ENCODE measurements at regions not wholly inside any gene's neighbourhood (a gene's known extent, or its start where the extent isn't known, plus 50 kb on each side); places are given as distances from the start of the nearest gene placed in this dataset.

GRCh38 chr1:90537606-90538362, 179.3 kb downstream of the BARHL2 start:
- Histone ChIP-seq H3K36me3 (replicated peaks) (no peaks in the 10 kb centered on the region), H3K4me3 (ENCODE audit: low read depth, low read length) (no peak overlapping the region), H3K27ac (no peak overlapping the region), H3K27me3 (replicated peaks) (no peaks in the 10 kb centered on the region)
- in situ Hi-C loops (cut with HindIII; ENCODE audit: low pct_ligation_motif_present, low sequenced_read_pairs) = no loop called here
- TF ChIP-seq CTCF (IDR thresholded peaks at IDR 0.05; ENCODE audit: low read depth, low read length, missing control alignments) = no peak
- no peak for DNase-seq

- Histone ChIP-seq H3K27ac (no peak overlapping the region), H3K4me3 (ENCODE audit: low read depth, low read length) (no peak overlapping the region), H3K36me3 (replicated peaks) (no peaks in the 10 kb centered on the region), H3K27me3 (replicated peaks) (no peaks in the 10 kb centered on the region)
- in situ Hi-C loops (cut with HindIII; ENCODE audit: low pct_ligation_motif_present, low sequenced_read_pairs) = no loop called here
- TF ChIP-seq CTCF (IDR thresholded peaks at IDR 0.05; ENCODE audit: low read depth, low read length, missing control alignments) = no peak
- no peak for DNase-seq
Observed at GRCh38 chr1:90534663-90535295, 182.3 kb downstream of the BARHL2 start.

DNA sequence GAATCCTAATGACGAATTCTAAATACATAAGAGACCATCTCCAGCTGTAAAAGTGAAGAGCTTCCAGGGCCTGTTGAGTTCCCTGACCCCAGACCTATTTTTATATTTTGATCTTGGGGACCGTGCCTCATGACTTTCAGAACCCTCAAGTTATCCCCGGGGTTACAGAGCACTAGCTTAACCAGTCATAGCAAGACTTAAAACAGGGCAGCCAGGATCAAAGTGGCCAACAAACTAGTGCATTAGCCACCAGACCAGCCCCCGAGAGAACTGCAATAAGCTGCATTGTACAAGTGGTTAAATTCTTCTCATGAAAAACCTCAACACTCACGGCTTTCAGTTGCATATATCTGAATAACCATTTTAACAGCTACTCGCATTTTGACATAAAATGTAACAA, 183.0 kb downstream of the BARHL2 start:
- Histone ChIP-seq H3K36me3 (replicated peaks) (no peaks in the 10 kb centered on the region), H3K27me3 (replicated peaks) (no peaks in the 10 kb centered on the region), H3K27ac (no peak overlapping the region), H3K4me3 (ENCODE audit: low read depth, low read length) (no peak overlapping the region)
- no peak for TF ChIP-seq CTCF (IDR thresholded peaks at IDR 0.05; ENCODE audit: low read depth, low read length, missing control alignments)
- DNase-seq = no peak
- in situ Hi-C loops (cut with HindIII; ENCODE audit: low pct_ligation_motif_present, low sequenced_read_pairs) = no loop called here

DNA sequence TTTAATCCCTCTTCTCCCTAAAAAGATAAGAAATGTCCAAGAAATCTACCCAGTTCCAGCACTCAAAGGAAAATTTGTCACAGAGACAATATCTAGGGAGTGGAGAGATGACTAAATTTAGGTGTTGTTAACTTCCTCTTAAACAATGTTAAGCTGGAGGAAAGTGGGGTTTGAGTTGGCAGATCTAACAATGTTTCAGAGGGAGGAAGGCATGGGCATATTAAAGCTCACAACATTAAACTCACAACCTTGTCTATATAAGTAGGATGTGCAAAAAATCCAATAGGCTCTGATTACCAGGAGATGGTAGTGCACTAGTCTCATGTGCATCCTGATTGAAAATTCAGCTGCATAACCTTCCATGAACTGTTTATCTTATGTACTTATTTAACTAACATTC, 190.1 kb downstream of the BARHL2 start:
- in situ Hi-C loops (cut with HindIII; ENCODE audit: low pct_ligation_motif_present, low sequenced_read_pairs) = no loop called here
- Histone ChIP-seq H3K27me3 (replicated peaks) (no peaks in the 10 kb centered on the region), H3K27ac (no peak overlapping the region), H3K4me3 (ENCODE audit: low read depth, low read length) (no peak overlapping the region), H3K36me3 (replicated peaks) (no peaks in the 10 kb centered on the region)
- no peak for TF ChIP-seq CTCF (IDR thresholded peaks at IDR 0.05; ENCODE audit: low read depth, low read length, missing control alignments)
- DNase-seq = no peak

DNA sequence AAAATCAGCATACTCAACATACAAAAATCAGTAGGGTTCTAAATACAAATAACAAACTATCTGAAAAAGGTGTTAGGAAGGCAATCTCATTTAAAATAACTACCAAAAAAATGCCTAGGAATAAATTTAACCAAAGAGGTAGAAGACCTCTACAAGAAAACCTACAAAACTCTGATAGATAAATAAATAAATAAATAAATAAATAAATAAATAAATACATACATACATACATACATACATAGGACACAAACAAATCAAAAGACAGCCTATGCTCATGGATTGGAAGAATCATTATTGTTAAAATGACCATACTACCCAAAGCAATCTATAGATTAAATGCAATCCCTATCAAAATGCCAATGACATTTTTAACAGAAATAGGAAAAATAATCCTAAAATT, 194.7 kb downstream of the BARHL2 start:
- Histone ChIP-seq H3K27ac (no peak overlapping the region), H3K36me3 (replicated peaks) (no peaks in the 10 kb centered on the region), H3K27me3 (replicated peaks) (no peaks in the 10 kb centered on the region), H3K4me3 (ENCODE audit: low read depth, low read length) (no peak overlapping the region)
- in situ Hi-C loops (cut with HindIII; ENCODE audit: low pct_ligation_motif_present, low sequenced_read_pairs) = no loop called here
- no peak for TF ChIP-seq CTCF (IDR thresholded peaks at IDR 0.05; ENCODE audit: low read depth, low read length, missing control alignments)
- no peak for DNase-seq

Data from brain microvascular endothelial cell (primary cell).